Upper lobe of left lung (tissue), 6 donors: ENCODE measurements at regions not wholly inside any gene's neighbourhood (a gene's known extent, or its start where the extent isn't known, plus 50 kb on each side); places are given as distances from the start of the nearest gene placed in this dataset.

Experiments used
- ATAC-seq, 2 donors: fragments of 200-7000 bp; cut with Tn5 transposase; one replicate each; pipeline ENCODE4 v1.9.1; 2022; ENCODE audit warnings: mild to moderate bottlenecking in 2 of 2, moderate library complexity in 2 of 2; ENCODE audit not compliant: low FRiP score in 2 of 2
- DNase-seq, 2 donors: peaks; one replicate each; pipeline ENCODE4 v3.0.0-alpha.2; 2019 to 2020
- H3K27ac ChIP-seq, 4 donors: fragments of 200-600 bp; sonication (generic); one replicate each; pipeline ENCODE4 v1.5.1; 2016 to 2019
- H3K27me3 ChIP-seq, 4 donors: fragments of 200-600 bp; sonication (generic); one replicate each; pipeline ENCODE4 v1.5.1; 2017 to 2019
- H3K36me3 ChIP-seq, 4 donors: fragments of 200-600 bp; sonication (generic); one replicate each; pipeline ENCODE4 v1.5.1; 2016 to 2019
- H3K4me1 ChIP-seq, 4 donors: fragments of 200-600 bp; sonication (generic); one replicate each; pipeline ENCODE4 v1.5.1; 2018 to 2019
- H3K4me3 ChIP-seq, 4 donors: fragments of 200-600 bp; sonication (generic); one replicate each; pipeline ENCODE4 v1.5.1; 2017 to 2019; ENCODE audit warnings: mild to moderate bottlenecking in 2 of 4, moderate library complexity in 1 of 4
- H3K9me3 ChIP-seq, 4 donors: fragments of 200-600 bp; sonication (generic); one replicate each; pipeline ENCODE4 v1.5.1; 2018 to 2019
- EP300 ChIP-seq, 4 donors: sonication (generic); formaldehyde crosslinking; IDR thresholded peaks; one replicate each; pipeline ENCODE4 v1.5.1; 2017; ENCODE audit warnings: antibody characterized with exemption in 4 of 4, control low read depth in 2 of 4
- POLR2A ChIP-seq, 4 donors: fragments of 450-650 bp; IDR thresholded peaks; one replicate each; pipeline ENCODE4 v1.5.1; 2016 to 2017; ENCODE audit warnings: antibody characterized with exemption in 4 of 4, mild to moderate bottlenecking in 2 of 4
- POLR2AphosphoS5 ChIP-seq, 2 donors: sonication (generic); formaldehyde crosslinking; IDR thresholded peaks; one replicate each; pipeline ENCODE4 v1.5.1; 2017; ENCODE audit warnings: antibody characterized with exemption in 2 of 2
- WGBS, 2 donors: methylation state at CpG; one replicate each; pipeline ENCODE4 v1.1.5; 2017 to 2018; 5-methylcytosine and 5-hydroxymethylcytosine counted together
- TF ChIP-seq, protein P1 (sequence below), 6 experiments: fragments of 450-650 bp in 4 of 6; fragments of 200-600 bp in 2 of 6; sonication (generic) in 2 of 6; IDR thresholded peaks; one replicate each; pipeline ENCODE4 v1.5.1; 2016 to 2019; ENCODE audit warnings: antibody characterized with exemption in 6 of 6
- donor health status: DM: no; HTN: no; CAD: no; lungs with moderate emphysema.
- donor health status: DM: no; HTN: yes; CAD: no; lungs with severe emphysema.

- TF ChIP-seq POLR2A (IDR thresholded peaks at IDR 0.05) (no peak), POLR2AphosphoS5 (IDR thresholded peaks at IDR 0.05) (peak; percentile 19 to 50)
- DNase-seq (peak; percentile 81 to 87), ATAC-seq (peak; percentile 50 to 63)
- 43 to 52% methylated on average over 2 to 10 of the region's 10 CpGs for WGBS, 2 donors
- Histone ChIP-seq H3K27ac (peak overlapping the region in 3 of 4 donors; percentile 46 to 65 (median 57)), H3K9me3 (no peaks in the 10 kb centered on the region), H3K4me3 (no peak overlapping the region), H3K27me3 (no peaks in the 10 kb centered on the region), H3K4me1 (peaks cover 0 to 15% (median 5%) of the 10 kb centered on the region in 4 donors), H3K36me3 (peaks cover 4 to 41% (median 26%) of the 10 kb centered on the region in 4 donors)
These were observed 52.8 kb downstream of the PLXNA1 start for GRCh38 chr3:127035677-127036076.

DNA sequence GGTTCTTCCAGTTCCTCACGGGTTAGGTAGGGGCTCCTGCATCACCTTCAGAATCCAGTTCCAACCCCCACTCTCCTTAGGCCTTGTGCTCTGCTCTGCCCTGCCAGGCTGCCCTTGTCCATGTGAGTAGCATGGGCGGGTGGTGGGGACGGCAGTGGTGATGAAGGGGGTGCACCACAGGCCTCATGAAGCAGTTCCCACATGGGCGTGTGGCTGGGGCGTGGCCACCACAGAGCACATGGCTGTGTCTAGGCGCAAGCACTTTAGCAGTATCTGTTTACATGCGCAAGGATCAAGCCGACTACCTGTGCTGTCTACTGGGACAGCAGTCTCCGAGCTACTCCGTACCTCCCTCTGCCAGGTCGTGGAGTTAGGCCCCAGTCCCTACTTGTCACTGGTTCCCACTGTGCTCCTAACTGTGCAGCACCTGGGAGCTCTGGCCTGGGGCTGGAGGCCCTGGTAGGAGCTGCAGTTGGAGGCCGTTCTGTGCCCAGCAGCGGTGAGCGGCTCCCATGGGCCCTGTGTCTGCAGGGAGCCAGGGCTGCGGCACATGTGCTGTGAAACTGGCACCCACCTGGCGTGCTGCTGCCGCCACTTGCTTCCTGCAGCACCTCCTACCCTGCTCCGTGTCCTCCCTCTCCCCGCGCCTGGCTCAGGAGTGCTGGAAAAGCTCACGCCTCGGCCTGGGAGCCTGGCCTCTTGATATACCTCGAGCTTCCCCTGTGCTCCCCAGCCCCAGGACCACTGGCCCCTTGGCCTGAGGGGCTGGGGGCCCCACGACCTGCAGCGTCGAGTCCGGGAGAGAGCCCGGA lies 53.5 kb downstream of the PLXNA1 start:
- DNase-seq = peak in 1 of 2 donors; percentile 75
- Histone ChIP-seq H3K4me1 (peaks cover 0 to 15% (median 5%) of the 10 kb centered on the region in 4 donors), H3K27ac (peak overlapping the region in 3 of 4 donors; percentile 46 to 65 (median 57)), H3K4me3 (no peak overlapping the region), H3K27me3 (no peaks in the 10 kb centered on the region), H3K9me3 (no peaks in the 10 kb centered on the region), H3K36me3 (peaks cover 0 to 34% (median 23%) of the 10 kb centered on the region in 4 donors)
- TF ChIP-seq POLR2A (IDR thresholded peaks at IDR 0.05) (no peak), POLR2AphosphoS5 (IDR thresholded peaks at IDR 0.05) (no peak)
- TF ChIP-seq, protein P1, sequence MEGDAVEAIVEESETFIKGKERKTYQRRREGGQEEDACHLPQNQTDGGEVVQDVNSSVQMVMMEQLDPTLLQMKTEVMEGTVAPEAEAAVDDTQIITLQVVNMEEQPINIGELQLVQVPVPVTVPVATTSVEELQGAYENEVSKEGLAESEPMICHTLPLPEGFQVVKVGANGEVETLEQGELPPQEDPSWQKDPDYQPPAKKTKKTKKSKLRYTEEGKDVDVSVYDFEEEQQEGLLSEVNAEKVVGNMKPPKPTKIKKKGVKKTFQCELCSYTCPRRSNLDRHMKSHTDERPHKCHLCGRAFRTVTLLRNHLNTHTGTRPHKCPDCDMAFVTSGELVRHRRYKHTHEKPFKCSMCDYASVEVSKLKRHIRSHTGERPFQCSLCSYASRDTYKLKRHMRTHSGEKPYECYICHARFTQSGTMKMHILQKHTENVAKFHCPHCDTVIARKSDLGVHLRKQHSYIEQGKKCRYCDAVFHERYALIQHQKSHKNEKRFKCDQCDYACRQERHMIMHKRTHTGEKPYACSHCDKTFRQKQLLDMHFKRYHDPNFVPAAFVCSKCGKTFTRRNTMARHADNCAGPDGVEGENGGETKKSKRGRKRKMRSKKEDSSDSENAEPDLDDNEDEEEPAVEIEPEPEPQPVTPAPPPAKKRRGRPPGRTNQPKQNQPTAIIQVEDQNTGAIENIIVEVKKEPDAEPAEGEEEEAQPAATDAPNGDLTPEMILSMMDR (IDR thresholded peaks at IDR 0.05) = no peak
- WGBS, 2 donors = 88 to 90% methylated on average over 13 to 26 of the region's 28 CpGs
- no peak for ATAC-seq

GRCh38 chr3:127037021-127037400 lies 54.1 kb downstream of the PLXNA1 start:
- Histone ChIP-seq H3K9me3 (no peaks in the 10 kb centered on the region), H3K36me3 (peaks cover 0 to 28% (median 20%) of the 10 kb centered on the region in 4 donors), H3K27ac (peak overlapping the region in 1 of 4 donors; percentile 65), H3K27me3 (no peaks in the 10 kb centered on the region), H3K4me3 (no peak overlapping the region), H3K4me1 (peaks cover 0 to 15% (median 5%) of the 10 kb centered on the region in 4 donors)
- no peak for ATAC-seq
- DNase-seq = peak in 1 of 2 donors; percentile 61
- no peak for TF ChIP-seq EP300 (IDR thresholded peaks at IDR 0.05)
- TF ChIP-seq, protein P1 (IDR thresholded peaks at IDR 0.05) = no peak
- no peak for TF ChIP-seq POLR2A (IDR thresholded peaks at IDR 0.05)
- no peak for TF ChIP-seq POLR2AphosphoS5 (IDR thresholded peaks at IDR 0.05)
- WGBS, 2 donors = 85 to 89% methylated on average over 14 to 16 of the region's 16 CpGs

GRCh38 chr3:127037418-127037841 lies 54.5 kb downstream of the PLXNA1 start:
- H3K27ac ChIP-seq = peak overlapping the region in 1 of 4 donors; percentile 65
- ATAC-seq (no peak), DNase-seq (no peak)
- H3K36me3 ChIP-seq = peaks cover 0 to 24% (median 17%) of the 10 kb centered on the region in 4 donors
- TF ChIP-seq POLR2A (IDR thresholded peaks at IDR 0.05) = no peak
- TF ChIP-seq, protein P1 (IDR thresholded peaks at IDR 0.05) = no peak
- no peak for TF ChIP-seq EP300 (IDR thresholded peaks at IDR 0.05)
- no peak for TF ChIP-seq POLR2AphosphoS5 (IDR thresholded peaks at IDR 0.05)
- no peaks in the 10 kb centered on the region for H3K9me3 ChIP-seq
- no peak overlapping the region for H3K4me3 ChIP-seq
- WGBS, 2 donors = 79 to 82% methylated on average over 6 to 11 of the region's 11 CpGs
- peaks cover 0 to 15% (median 5%) of the 10 kb centered on the region in 4 donors for H3K4me1 ChIP-seq
- H3K27me3 ChIP-seq = no peaks in the 10 kb centered on the region

- H3K36me3 ChIP-seq = peaks cover 0 to 18% (median 12%) of the 10 kb centered on the region in 4 donors
- no peaks in the 10 kb centered on the region for H3K27me3 ChIP-seq
- DNase-seq (peak in 1 of 2 donors; percentile 57), ATAC-seq (no peak)
- H3K4me3 ChIP-seq = no peak overlapping the region
- no peaks in the 10 kb centered on the region for H3K9me3 ChIP-seq
- H3K4me1 ChIP-seq = peaks cover 0 to 20% (median 8%) of the 10 kb centered on the region in 4 donors
- TF ChIP-seq, protein P1 (IDR thresholded peaks at IDR 0.05) = no peak
- TF ChIP-seq EP300 (IDR thresholded peaks at IDR 0.05) (no peak), POLR2A (IDR thresholded peaks at IDR 0.05) (no peak), POLR2AphosphoS5 (IDR thresholded peaks at IDR 0.05) (no peak)
- 85 to 94% methylated on average over 5 to 10 of the region's 10 CpGs for WGBS, 2 donors
- no peak overlapping the region for H3K27ac ChIP-seq
These were observed 55.1 kb downstream of the PLXNA1 start for GRCh38 chr3:127037971-127038446.
